ENCODE measurements at regions not wholly inside any gene's neighbourhood (a gene's known extent, or its start where the extent isn't known, plus 50 kb on each side); places are given as distances from the start of the nearest gene placed in this dataset.
A peak's percentile ranks its signal among the peaks of the same experiment; 100 is the strongest.
"Not testable (repeated sequence)": the region's sequence is repeated elsewhere in the genome, so short reads cannot be mapped to it uniquely, and the experiment has no call there.

GRCh38 chr18:67455890-67456501 is 60.5 kb downstream of the DSEL start:
- DNase-seq (ENCODE audit: low spot score): no peak

- DNase-seq (ENCODE audit: low spot score): no peak
Measured at GRCh38 chr18:67453901-67454300, 62.6 kb downstream of the DSEL start.

GRCh38 chr18:67451960-67452359 is 64.6 kb downstream of the DSEL start:
- no peak for DNase-seq (ENCODE audit: low spot score)

- DNase-seq (ENCODE audit: low spot score): not testable (repeated sequence)
Measured at GRCh38 chr18:67451101-67451500, 65.4 kb downstream of the DSEL start.

DNA sequence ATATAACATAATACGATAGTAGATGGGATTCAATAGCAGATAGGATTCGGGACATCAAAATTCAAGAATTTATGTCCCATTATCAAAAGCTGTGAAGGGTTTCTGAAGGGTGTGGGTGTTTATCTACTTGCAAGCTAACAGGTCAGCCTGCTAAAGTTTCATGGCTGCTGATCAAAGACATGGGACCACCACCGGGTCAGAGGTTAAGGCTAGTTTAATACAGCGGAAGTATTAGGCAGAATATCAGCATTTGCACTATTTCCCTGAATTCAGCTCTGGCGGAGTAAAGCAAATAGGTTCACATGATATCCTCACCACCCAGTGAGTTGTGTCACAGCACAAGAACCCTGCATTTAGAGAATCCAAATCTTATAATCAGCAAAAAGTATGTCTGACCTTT is 82.5 kb downstream of the DSEL start:
- no peak for DNase-seq (ENCODE audit: low spot score)

- no peak for DNase-seq (ENCODE audit: low spot score)
Measured at GRCh38 chr18:67432806-67433205, 83.7 kb downstream of the DSEL start.

- no peak for DNase-seq (ENCODE audit: low spot score)
Measured at GRCh38 chr18:67428805-67429204, 87.7 kb downstream of the DSEL start.

- DNase-seq (ENCODE audit: low spot score): peak; percentile 8
Measured at GRCh38 chr18:67428158-67428557, 88.4 kb downstream of the DSEL start.

GRCh38 chr18:67426486-67426885 is 90.0 kb downstream of the DSEL start:
- no peak for DNase-seq (ENCODE audit: low spot score)

DNA sequence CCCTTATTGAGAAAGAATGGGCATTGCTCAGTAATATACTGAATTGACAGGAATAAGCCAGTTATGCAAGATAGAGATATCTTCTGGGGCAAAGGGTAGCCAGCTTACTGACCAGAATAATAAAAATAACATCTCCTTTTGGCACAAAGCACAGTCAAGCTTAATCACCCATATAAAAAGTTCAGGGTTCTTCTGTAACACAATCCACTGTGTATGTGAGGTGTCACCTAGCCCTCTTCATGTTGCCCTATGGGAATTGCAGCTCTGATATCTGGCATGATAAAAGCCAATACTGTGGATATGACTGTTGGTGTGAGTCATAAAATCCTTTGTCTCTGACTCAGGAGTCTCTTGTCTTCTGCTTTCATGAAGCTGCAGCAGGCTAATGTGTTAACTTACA is 90.8 kb downstream of the DSEL start:
- DNase-seq (ENCODE audit: low spot score): peak; percentile 53

GRCh38 chr18:67421651-67422050 is 94.9 kb downstream of the DSEL start:
- no peak for DNase-seq (ENCODE audit: low spot score)

DNA sequence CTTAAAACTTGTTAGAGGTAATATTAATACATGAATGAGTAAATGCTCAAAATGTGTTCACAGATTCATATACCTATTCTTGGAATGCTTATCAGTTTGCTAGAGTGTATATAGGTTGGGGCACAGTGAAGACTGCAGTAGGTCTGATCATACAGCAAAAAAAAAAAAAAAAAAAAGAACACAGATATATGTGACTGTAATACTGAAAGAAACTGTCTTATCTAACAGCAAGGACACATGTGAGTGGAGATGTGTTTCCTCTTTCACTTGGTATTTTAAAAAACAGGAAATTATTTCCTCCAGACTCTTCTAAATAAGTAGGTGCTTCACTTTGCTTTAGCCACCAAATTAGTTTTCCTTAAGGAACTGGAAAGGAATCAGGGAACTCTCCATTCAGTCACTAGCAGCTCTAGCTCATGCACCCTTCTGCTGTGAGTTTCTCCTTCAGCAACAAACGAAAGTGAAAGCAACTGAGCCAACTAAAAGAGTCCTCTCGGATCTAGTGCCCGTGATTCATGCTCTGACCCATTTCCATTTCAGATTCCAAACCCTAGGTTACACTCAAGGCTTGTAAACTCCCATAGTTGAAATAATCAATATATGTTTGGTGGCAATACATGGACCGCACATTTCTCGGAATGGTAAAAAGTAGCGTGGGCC is 98.5 kb downstream of the DSEL start:
- peak; percentile 75 for DNase-seq (ENCODE audit: low spot score)

GRCh38 chr18:67411116-67411515 is 105.4 kb downstream of the DSEL start:
- DNase-seq (ENCODE audit: low spot score): no peak

DNA sequence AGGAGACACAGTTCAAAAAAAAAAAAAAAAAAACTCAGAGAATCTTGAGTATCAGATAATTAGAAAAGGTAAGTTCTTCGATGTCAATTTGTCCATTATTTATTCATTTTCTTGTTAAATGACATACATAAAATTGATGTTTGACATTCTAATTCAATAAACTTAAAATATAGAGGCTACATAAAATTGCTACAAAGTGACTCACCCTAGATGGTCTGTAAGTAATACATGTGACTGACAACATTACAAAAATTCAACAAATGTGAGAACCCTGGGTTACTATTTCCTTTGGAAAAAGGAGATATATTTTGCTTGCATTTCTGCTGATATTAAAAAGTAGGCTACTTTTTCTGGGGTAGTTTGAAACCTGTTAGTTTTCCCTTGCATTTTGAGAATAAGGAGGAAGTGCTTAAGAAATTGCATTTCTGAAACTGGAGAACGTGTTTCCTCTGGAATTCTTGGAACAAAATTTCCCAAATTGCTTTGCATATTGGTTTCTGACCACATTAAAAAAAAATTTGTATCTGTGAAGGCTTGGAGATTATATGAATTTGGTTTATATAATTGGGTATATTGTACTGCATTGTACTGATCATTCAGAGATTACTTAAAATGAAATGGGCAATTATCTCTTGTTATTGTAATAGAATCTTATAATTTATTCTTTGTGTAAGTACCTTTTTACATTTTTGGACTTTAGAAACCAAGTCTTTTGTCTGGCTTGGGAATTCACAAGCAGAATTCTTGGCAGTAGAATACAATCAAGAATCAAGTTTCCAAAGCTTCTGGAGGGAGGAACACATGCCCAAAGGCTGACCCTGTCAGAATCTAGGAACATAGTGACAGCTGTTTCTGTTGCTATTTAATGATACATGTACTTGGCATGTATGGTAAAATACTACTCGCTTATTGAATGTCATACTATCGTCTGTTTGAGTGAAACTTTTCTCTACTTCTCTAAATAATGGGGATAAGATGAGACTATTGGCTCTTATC is 106.1 kb downstream of the DSEL start:
- no peak for DNase-seq (ENCODE audit: low spot score)

GRCh38 chr18:67408240-67408639 is 108.3 kb downstream of the DSEL start:
- DNase-seq (ENCODE audit: low spot score): no peak

- no peak for DNase-seq (ENCODE audit: low spot score)
Measured at GRCh38 chr18:67406714-67407113, 109.8 kb downstream of the DSEL start.

DNA sequence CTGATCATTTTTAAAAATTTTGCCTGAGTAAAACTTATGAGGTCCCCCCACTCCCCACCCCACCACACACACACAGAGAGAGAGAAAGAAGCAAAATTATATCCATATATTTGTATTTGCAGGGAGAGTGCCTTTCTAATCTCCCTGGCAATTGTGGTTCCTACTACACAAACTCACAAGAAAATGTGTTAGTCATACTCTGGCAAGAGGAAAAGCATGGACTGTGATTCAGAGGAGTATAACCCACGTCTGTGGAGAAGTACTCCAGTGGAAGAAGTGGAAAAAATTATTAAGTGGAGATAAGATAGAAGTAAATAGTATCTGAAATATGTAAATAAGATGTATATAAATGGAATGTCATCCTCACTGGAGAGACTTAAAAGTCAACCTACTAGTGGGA is 114.0 kb downstream of the DSEL start:
- DNase-seq (ENCODE audit: low spot score): peak; percentile 52

GRCh38 chr18:67400502-67401117 is 115.9 kb downstream of the DSEL start:
- DNase-seq (ENCODE audit: low spot score): no peak

- peak; percentile 15 for DNase-seq (ENCODE audit: low spot score)
Measured at GRCh38 chr18:67386032-67386431, 130.5 kb downstream of the DSEL start.

DNA sequence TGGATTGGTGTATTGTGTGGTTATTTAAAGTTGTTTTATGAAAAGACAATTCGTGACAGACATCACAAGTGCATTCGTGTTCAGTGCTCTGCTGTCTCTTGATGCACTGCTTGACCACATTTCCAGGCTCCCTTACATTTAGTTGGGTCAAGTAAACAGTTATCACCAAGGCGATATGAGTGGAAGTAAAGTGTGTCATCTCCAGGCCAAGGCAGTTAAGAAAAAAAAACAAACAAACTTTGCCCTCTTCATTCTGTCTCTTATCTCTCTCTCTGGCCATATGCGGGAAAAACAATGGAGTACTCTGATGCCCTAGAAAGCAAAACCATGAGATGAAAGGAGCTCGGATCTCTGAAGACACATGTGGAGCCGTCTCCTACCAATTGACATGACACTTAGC is 131.1 kb downstream of the DSEL start:
- peak; percentile 16 for DNase-seq (ENCODE audit: low spot score)

GRCh38 chr18:67384057-67384456 is 132.5 kb downstream of the DSEL start:
- DNase-seq (ENCODE audit: low spot score): not testable (repeated sequence)

- no peak for DNase-seq (ENCODE audit: low spot score)
Measured at GRCh38 chr18:67381608-67382150, 134.8 kb downstream of the DSEL start.
